K562 (cell line): ENCODE measurements at regions not wholly inside any gene's neighbourhood (a gene's known extent, or its start where the extent isn't known, plus 50 kb on each side); places are given as distances from the start of the nearest gene placed in this dataset.

Experiments used
- ATAC-seq: fragments of 200-7000 bp; cut with Tn5 transposase; 3 replicates; pipeline ENCODE4 v1.9.1; 2020; ENCODE audit warnings: moderate library complexity
- BruUV-seq: library from RNA; stranded (reverse); fragments of 400-500 nt; replicated peaks from 2 replicates; lab custom pipeline; 2021; lab: Mats Ljungman, UMichigan
- CTCF ChIA-PET: fragments of 300-600 bp; formaldehyde crosslinking; extraction: SDS; loops from one replicate; lab custom pipeline; 2021; ENCODE audit warnings: low intra/inter-chr PET ratio; lab: Yijun Ruan, JAX
- POLR2A ChIA-PET: fragments of 300-600, 350-650 bp; sonication (Branson Sonifier 250); formaldehyde crosslinking; extraction: SDS; loops from one replicate; lab custom pipeline; 2021; ENCODE audit warnings: antibody characterized with exemption, inconsistent platforms; lab: Yijun Ruan, JAX
- DNase-seq, 4 experiments: peaks; one replicate each; pipeline versions ENCODE4 v3.0.0 to v3.0.0-alpha.2; 2011 to 2018; ENCODE audit warnings: low spot score in 3 of 4, mixed read lengths in 3 of 4; ENCODE audit errors: extremely low read depth in 1 of 4
- FAIRE-seq: peaks from 2 replicates; lab custom pipeline; 2011; peaks lifted over from hg19 to GRCh38; lab: Jason Lieb, UNC
- H2AFZ ChIP-seq: 2 replicates; pipeline ENCODE4 v1.6.0; 2011; ENCODE audit warnings: low read depth, low read length, control low read depth, inconsistent platforms
- H3K27ac ChIP-seq: fragments of 200-600 bp; 3 replicates; pipeline ENCODE4 v1.8.0; 2011; ENCODE audit warnings: low read depth, mild to moderate bottlenecking, control low read depth, inconsistent platforms, low read length, moderate library complexity, mixed read lengths; ENCODE audit errors: extremely low read depth
- H3K27me3 ChIP-seq, 2 experiments: fragments of 300-600 bp in 1 of 2; 2 replicates in 1 of 2; 3 replicates in 1 of 2; pipeline versions ENCODE4 v1.6.0 to v1.8.0; 2011; ENCODE audit warnings: inconsistent platforms in 2 of 2, low read length in 2 of 2, mild to moderate bottlenecking in 1 of 2, mixed read lengths in 1 of 2, moderate library complexity in 1 of 2; ENCODE audit not compliant: control insufficient read depth in 2 of 2, insufficient read depth in 2 of 2
- H3K36me3 ChIP-seq: fragments of 300-600 bp; 3 replicates; pipeline ENCODE4 v1.8.0; 2011; ENCODE audit warnings: mild to moderate bottlenecking, low read length, inconsistent platforms; ENCODE audit not compliant: control insufficient read depth, insufficient read depth
- H3K4me1 ChIP-seq, 2 experiments: fragments of 200-600 bp in 1 of 2; replicated peaks in 1 of 2; 2 replicates in 1 of 2; 3 replicates in 1 of 2; pipeline versions ENCODE4 v1.5.1 to v1.8.0; 2011; ENCODE audit warnings: inconsistent platforms in 2 of 2, low read length in 2 of 2, mild to moderate bottlenecking in 1 of 2, mixed read lengths in 1 of 2, moderate library complexity in 1 of 2; ENCODE audit not compliant: control insufficient read depth in 2 of 2, insufficient read depth in 2 of 2
- H3K4me2 ChIP-seq: 2 replicates; pipeline ENCODE4 v1.6.1; 2011; ENCODE audit warnings: low read length, control low read depth, inconsistent platforms, mixed read lengths; ENCODE audit not compliant: insufficient read depth
- H3K4me3 ChIP-seq: fragments of 200-600 bp; sonication (generic), shearing (Covaris generic); 2 replicates; pipeline ENCODE4 v1.5.1; 2016; ENCODE audit warnings: control low read depth, inconsistent platforms
- H3K79me2 ChIP-seq: fragments of 200-600 bp; 3 replicates; pipeline ENCODE4 v1.8.0; 2011; ENCODE audit warnings: low read length, inconsistent platforms; ENCODE audit not compliant: control insufficient read depth, insufficient read depth
- H3K9ac ChIP-seq, 2 experiments: 2 replicates each; pipeline versions ENCODE4 v1.6.0 to v1.6.1; 2011; ENCODE audit warnings: low read depth in 2 of 2, low read length in 2 of 2, control low read depth in 1 of 2, inconsistent platforms in 1 of 2, mild to moderate bottlenecking in 1 of 2, mixed read lengths in 1 of 2; ENCODE audit not compliant: insufficient read depth in 1 of 2
- H3K9me1 ChIP-seq: one replicate; pipeline ENCODE4 v1.6.0; 2011; ENCODE audit warnings: inconsistent platforms, mild to moderate bottlenecking, low read length, moderate library complexity; ENCODE audit not compliant: control insufficient read depth, insufficient read depth
- H3K9me3 ChIP-seq: replicated peaks from 2 replicates; pipeline ENCODE4 v1.5.1; 2011; ENCODE audit warnings: low read depth, low read length, inconsistent platforms; ENCODE audit not compliant: control insufficient read depth, insufficient read depth
- H4K20me1 ChIP-seq: replicated peaks from 2 replicates; pipeline ENCODE4 v1.6.1; 2011; ENCODE audit warnings: low read length, inconsistent platforms, mixed read lengths; ENCODE audit not compliant: control insufficient read depth, insufficient read depth
- NCOR1 ChIP-seq: fragments of 450-650 bp; IDR thresholded peaks from 2 replicates; pipeline ENCODE4 v1.6.1; 2016; ENCODE audit warnings: mild to moderate bottlenecking, moderate library complexity
- PKNOX1 ChIP-seq: fragments of 450-650 bp; IDR thresholded peaks from 2 replicates; pipeline ENCODE4 v1.6.1; 2016
- RREB1 ChIP-seq: fragments of 250-450 bp; sonication (Bioruptor Pico); IDR thresholded peaks from 2 replicates; pipeline ENCODE4 v1.4.0; 2020
- TAL1 ChIP-seq: fragments of 450-650 bp; IDR thresholded peaks from 2 replicates; pipeline ENCODE4 v1.6.1; 2016; ENCODE audit warnings: mild to moderate bottlenecking
- ZNF318 ChIP-seq, 2 experiments: fragments of 450-650 bp; IDR thresholded peaks; 2 replicates each; pipeline ENCODE4 v1.6.1; 2016; ENCODE audit warnings: mild to moderate bottlenecking in 2 of 2, borderline replicate concordance in 1 of 2, low read depth in 1 of 2, moderate library complexity in 1 of 2
- WGBS: fragments of 100-300 bp; shearing (Covaris generic); methylation state at CpG from one replicate; pipeline ENCODE4 v1.1.6; 2016; ENCODE audit warnings: low coverage, mixed read lengths; ENCODE audit not compliant: insufficient coverage; ENCODE audit errors: missing lambda C conversion rate; 5-methylcytosine and 5-hydroxymethylcytosine counted together
- in situ Hi-C: fragments of 300-500 bp; cut with MboI; formaldehyde crosslinking; loops from 4 replicates; pipeline ENCODE4 v1.15.0; 2018; ENCODE audit warnings: inconsistent platforms, mixed read lengths
- intact Hi-C: fragments of 100-400 bp; cut with micrococcal nuclease; formaldehyde crosslinking; loops from 2 replicates; pipeline ENCODE4 v1.14.2; 2022

- TF ChIP-seq RREB1 (CRISPR knock-in tag), result no peak
These were observed 52.3 kb upstream of the FDX1 start (continued) for GRCh38 chr11:110377434-110377833.

- Histone ChIP-seq H3K9me3 (no peaks in the 10 kb centered on the region), H3K4me2 (peak overlapping the region; percentile 18; the same call in 1 of the 2 replicates), H3K36me3 (no peaks in the 10 kb centered on the region), H3K4me1 (peaks cover 0 to 9% of the 10 kb centered on the region in 2 experiments; a peak in 1 of 5 replicates), H3K79me2 (no peaks in the 10 kb centered on the region), H2AFZ (peak overlapping the region; percentile 67; the same call in 1 of the 2 replicates), H3K27ac (no peak overlapping the region), H3K9me1 (no peaks in the 10 kb centered on the region), H3K9ac (no peak overlapping the region), H3K27me3 (no peaks in the 10 kb centered on the region), H3K4me3 (no peak overlapping the region), H4K20me1 (no peaks in the 10 kb centered on the region)
- DNase-seq (peak in 1 of 4 experiments; percentile 17), ATAC-seq (0 out of 3 replicates have a peak, but pooled peaks have one; percentile 22), FAIRE-seq (no peak)
- intact Hi-C loops (loop anchor here (5.0 kb wide), 2 partner anchors 82 to 432 kb away; partner anchors contain the start of gene RDX), in situ Hi-C loops (no loop called here)
- ChIA-PET POLR2A (no interaction called here), CTCF (no interaction called here)
- 21% methylated on average over 3 of the region's 3 CpGs for WGBS
- no TSS peak for BruUV-seq
- TF ChIP-seq PKNOX1, result peak; percentile 69
- TF ChIP-seq TAL1, result peak; percentile 28; the same call in 1 of the 2 replicates
- TF ChIP-seq ZNF318 (IDR thresholded peaks at IDR 0.05; ENCODE audit: borderline replicate concordance in 1 of 2, low read depth in 1 of 2), result no peak
- peak; percentile 40; the same call in 1 of the 2 replicates for TF ChIP-seq NCOR1
These were observed 50.5 kb upstream of the FDX1 start for GRCh38 chr11:110379261-110379660.
